Ishikawa (cell line): ENCODE measurements at regions not wholly inside any gene's neighbourhood (a gene's known extent, or its start where the extent isn't known, plus 50 kb on each side); places are given as distances from the start of the nearest gene placed in this dataset.

Source experiments
- CEBPB ChIP-seq: IDR thresholded peaks from 2 replicates; pipeline ENCODE4 v1.6.1; 2012
- CREB1 ChIP-seq: IDR thresholded peaks from 2 replicates; pipeline ENCODE4 v1.6.1; 2012; ENCODE audit warnings: low read depth
- EGR1 ChIP-seq: IDR thresholded peaks from 2 replicates; pipeline ENCODE4 v1.6.1; 2012
- EP300 ChIP-seq: IDR thresholded peaks from 2 replicates; pipeline ENCODE4 v1.6.1; 2012; ENCODE audit warnings: borderline replicate concordance
- FOXM1 ChIP-seq: IDR thresholded peaks from 2 replicates; pipeline ENCODE4 v1.6.1; 2012; ENCODE audit warnings: low read depth, borderline replicate concordance
- NFIC ChIP-seq: IDR thresholded peaks from 2 replicates; pipeline ENCODE4 v1.6.1; 2012
- RAD21 ChIP-seq: IDR thresholded peaks from 2 replicates; pipeline ENCODE4 v1.6.1; 2012; ENCODE audit warnings: low read depth
- TAF1 ChIP-seq: IDR thresholded peaks from 2 replicates; pipeline ENCODE4 v1.6.1; 2012; ENCODE audit warnings: low read depth, mild to moderate bottlenecking
- TCF12 ChIP-seq: IDR thresholded peaks from 2 replicates; pipeline ENCODE4 v1.6.1; 2012; ENCODE audit warnings: low read depth
- TEAD4 ChIP-seq: IDR thresholded peaks from 2 replicates; pipeline ENCODE4 v1.6.1; 2012
- YY1 ChIP-seq: IDR thresholded peaks from 2 replicates; pipeline ENCODE4 v1.6.1; 2012; ENCODE audit warnings: low read depth
- ZBTB7A ChIP-seq: IDR thresholded peaks from 2 replicates; pipeline ENCODE4 v1.6.1; 2012; ENCODE audit warnings: low read depth
- TF ChIP-seq, protein P1 (sequence below): IDR thresholded peaks from 2 replicates; pipeline ENCODE4 v1.6.1; 2012; ENCODE audit warnings: low read depth, mild to moderate bottlenecking
- TF ChIP-seq, protein P2 (sequence below): IDR thresholded peaks from 2 replicates; pipeline ENCODE4 v1.6.1; 2012
- TF ChIP-seq, protein P3 (sequence below): IDR thresholded peaks from 2 replicates; pipeline ENCODE4 v1.6.1; 2012

DNA sequence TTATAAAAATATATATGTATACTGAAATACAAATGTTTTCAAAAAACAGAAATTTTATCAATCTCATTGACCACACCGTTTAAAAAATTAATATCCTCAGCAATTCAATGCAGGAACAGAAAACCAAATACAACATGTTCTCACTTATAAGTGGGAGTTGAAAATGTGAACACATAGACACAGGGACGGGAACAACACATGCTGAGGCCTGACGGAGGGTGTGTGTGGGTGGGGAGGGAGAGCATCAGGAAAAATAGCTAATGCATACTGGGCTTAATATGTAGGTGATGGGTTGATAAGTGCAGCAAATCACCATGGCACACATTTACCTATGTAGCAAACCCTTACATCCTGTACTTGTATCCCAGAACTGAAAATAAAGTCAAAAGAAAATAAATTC, 409.5 kb downstream of the MLLT3 start:
- no peak for TF ChIP-seq CREB1
- no peak for TF ChIP-seq RAD21
- no peak for TF ChIP-seq EP300
- TF ChIP-seq CEBPB = no peak
- TF ChIP-seq, protein P1, sequence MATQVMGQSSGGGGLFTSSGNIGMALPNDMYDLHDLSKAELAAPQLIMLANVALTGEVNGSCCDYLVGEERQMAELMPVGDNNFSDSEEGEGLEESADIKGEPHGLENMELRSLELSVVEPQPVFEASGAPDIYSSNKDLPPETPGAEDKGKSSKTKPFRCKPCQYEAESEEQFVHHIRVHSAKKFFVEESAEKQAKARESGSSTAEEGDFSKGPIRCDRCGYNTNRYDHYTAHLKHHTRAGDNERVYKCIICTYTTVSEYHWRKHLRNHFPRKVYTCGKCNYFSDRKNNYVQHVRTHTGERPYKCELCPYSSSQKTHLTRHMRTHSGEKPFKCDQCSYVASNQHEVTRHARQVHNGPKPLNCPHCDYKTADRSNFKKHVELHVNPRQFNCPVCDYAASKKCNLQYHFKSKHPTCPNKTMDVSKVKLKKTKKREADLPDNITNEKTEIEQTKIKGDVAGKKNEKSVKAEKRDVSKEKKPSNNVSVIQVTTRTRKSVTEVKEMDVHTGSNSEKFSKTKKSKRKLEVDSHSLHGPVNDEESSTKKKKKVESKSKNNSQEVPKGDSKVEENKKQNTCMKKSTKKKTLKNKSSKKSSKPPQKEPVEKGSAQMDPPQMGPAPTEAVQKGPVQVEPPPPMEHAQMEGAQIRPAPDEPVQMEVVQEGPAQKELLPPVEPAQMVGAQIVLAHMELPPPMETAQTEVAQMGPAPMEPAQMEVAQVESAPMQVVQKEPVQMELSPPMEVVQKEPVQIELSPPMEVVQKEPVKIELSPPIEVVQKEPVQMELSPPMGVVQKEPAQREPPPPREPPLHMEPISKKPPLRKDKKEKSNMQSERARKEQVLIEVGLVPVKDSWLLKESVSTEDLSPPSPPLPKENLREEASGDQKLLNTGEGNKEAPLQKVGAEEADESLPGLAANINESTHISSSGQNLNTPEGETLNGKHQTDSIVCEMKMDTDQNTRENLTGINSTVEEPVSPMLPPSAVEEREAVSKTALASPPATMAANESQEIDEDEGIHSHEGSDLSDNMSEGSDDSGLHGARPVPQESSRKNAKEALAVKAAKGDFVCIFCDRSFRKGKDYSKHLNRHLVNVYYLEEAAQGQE = no peak
- no peak for TF ChIP-seq ZBTB7A
- no peak for TF ChIP-seq TCF12
- no peak for TF ChIP-seq FOXM1
- TF ChIP-seq TAF1 = no peak
- TF ChIP-seq EGR1 = no peak
- TF ChIP-seq, protein P2, sequence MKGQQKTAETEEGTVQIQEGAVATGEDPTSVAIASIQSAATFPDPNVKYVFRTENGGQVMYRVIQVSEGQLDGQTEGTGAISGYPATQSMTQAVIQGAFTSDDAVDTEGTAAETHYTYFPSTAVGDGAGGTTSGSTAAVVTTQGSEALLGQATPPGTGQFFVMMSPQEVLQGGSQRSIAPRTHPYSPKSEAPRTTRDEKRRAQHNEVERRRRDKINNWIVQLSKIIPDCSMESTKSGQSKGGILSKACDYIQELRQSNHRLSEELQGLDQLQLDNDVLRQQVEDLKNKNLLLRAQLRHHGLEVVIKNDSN = no peak
- TF ChIP-seq YY1 = no peak
- no peak for TF ChIP-seq TEAD4
- TF ChIP-seq, protein P3, sequence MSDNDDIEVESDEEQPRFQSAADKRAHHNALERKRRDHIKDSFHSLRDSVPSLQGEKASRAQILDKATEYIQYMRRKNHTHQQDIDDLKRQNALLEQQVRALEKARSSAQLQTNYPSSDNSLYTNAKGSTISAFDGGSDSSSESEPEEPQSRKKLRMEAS = no peak
- no peak for TF ChIP-seq NFIC

DNA sequence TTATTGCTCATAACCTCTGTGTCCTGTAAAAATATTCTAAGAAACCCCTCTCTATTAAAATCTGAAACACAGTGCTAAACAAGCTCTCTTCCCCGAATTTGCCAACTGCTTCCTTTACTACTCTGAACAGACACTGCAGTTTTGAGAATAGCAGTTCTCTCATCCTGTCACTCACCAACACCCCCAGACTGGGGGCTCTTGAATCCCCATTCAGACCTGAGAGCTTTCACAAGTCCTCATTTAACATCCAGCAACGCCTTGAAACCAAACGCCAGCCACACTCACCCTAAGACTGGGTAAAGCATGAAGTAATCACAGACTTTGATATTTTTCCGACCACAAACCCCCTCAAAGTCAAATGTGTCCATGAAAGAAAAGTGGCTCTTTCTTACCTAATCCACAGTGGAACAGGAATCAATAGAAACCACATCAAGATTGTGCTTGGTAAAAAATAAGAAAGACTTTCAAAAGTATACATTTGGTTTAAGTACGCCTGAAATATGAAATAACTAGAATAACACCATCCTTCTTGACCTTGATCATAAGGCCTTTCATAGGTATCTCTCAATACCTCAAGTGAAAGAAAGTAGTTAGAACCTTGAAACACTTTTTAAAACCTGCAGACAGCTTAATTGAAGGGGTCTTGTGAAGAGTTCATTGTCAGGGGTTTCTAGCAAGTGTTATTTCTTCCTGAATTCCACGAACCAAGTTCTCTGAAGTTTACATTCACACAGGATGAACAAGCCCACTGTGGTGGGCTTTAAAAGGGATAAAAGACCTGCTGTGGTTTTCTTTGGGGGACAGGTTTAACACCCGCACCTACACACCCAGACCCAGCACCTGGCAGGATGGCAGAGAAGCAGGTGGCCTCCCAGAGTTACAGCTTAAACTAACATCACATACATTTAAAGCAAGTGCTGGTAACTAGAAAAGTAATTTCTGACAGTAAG, 412.6 kb downstream of the MLLT3 start:
- no peak for TF ChIP-seq FOXM1
- no peak for TF ChIP-seq CEBPB
- TF ChIP-seq, protein P1 = no peak
- TF ChIP-seq TEAD4 = no peak

DNA sequence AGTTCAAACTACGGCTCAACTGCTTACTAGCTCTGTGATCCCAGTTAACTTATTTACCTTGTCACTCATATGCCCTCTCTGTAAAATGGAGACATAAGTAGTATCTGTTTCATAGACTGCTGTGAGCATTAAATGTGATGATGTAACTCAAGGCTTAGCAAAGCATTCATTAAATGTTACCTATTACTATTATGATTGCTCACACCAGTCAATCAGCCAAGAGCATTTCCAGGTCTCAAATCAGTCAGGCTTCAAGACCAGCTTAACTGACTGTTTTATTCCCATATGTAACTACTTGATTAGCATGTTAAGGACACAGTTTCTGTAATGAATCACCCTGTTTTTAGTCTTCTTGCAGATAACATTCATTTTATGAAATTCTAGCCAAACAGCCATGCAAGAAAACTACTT, 413.3 kb downstream of the MLLT3 start:
- TF ChIP-seq TCF12 (no peak), TEAD4 (no peak), RAD21 (no peak), YY1 (no peak), CEBPB (no peak), TAF1 (no peak), EP300 (no peak), ZBTB7A (no peak), CREB1 (no peak), NFIC (no peak)
- TF ChIP-seq, protein P3 = no peak
- TF ChIP-seq, protein P2 = no peak
- TF ChIP-seq, protein P1 = no peak

DNA sequence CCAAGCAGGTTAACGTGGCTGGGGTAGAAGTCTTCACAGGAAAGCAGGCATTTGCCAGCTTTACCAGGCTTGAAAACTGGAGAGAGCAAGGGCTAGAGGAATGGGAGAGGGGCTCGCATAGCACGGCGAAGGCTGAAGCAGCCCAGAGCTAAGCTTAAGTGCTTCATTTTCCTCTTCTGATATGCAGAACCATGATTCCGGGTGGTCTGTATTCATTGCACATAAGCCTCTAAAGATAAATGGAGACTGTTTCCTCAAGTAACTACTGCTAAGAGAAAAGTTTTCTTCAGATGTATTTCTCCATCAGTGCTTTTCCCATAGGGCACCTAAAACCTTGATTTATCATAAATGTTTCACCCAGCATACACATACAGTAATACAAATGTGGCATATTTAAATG, 414.1 kb downstream of the MLLT3 start:
- TF ChIP-seq, protein P2 = no peak
